GM23248 (cell line): ENCODE measurements at regions not wholly inside any gene's neighbourhood (a gene's known extent, or its start where the extent isn't known, plus 50 kb on each side); places are given as distances from the start of the nearest gene placed in this dataset.

Experiments used
- EZH2 ChIP-seq: fragments of 200-600 bp; sonication (generic); IDR thresholded peaks from 2 replicates; pipeline ENCODE4 v1.6.1; 2018; ENCODE audit warnings: antibody characterized with exemption, mild to moderate bottlenecking; ENCODE audit not compliant: insufficient read depth, poor library complexity, severe bottlenecking
- EZH2phosphoT487 ChIP-seq: fragments of 200-600 bp; sonication (generic); IDR thresholded peaks from 2 replicates; pipeline ENCODE4 v1.6.1; 2018; ENCODE audit warnings: antibody characterized with exemption, moderate library complexity, mild to moderate bottlenecking, low read depth; ENCODE audit not compliant: insufficient read depth

DNA sequence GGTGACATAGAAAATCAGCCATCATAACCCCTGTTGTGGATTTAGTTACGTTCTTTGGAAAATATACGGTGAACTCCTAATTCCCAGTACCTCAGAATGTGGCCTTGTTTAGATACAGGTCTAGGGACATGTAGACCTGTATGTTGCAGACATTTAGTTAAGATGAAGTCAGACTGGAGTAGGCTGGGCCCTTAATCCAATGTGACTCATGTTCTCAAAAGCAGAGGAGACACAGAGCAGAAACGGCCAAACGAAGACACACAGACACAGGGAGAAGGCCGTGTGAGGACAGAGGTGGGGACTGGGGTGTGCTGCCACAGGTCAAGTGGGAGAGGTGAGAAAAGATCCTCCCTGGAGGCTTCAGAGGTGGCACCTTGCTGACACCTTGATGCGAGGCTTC, 119.0 kb upstream of the PROK2 start:
- TF ChIP-seq EZH2: no peak
- no peak for TF ChIP-seq EZH2phosphoT487
